ENCODE measurements at regions not wholly inside any gene's neighbourhood (a gene's known extent, or its start where the extent isn't known, plus 50 kb on each side); places are given as distances from the start of the nearest gene placed in this dataset.
A peak's percentile ranks its signal among the peaks of the same experiment; 100 is the strongest.

- POLR2A ChIA-PET = no interaction called here
- H3K4me2 ChIP-seq = no peak overlapping the region
- no peak overlapping the region for H3K27ac ChIP-seq
- no peaks in the 10 kb centered on the region for H3K9me3 ChIP-seq
- H3K4me3 ChIP-seq = no peak overlapping the region
- FAIRE-seq (no peak), DNase-seq (ENCODE audit: low read depth in 1 of 2, low spot score in 1 of 2) (no peak), ATAC-seq (no peak)
- TF ChIP-seq, protein P1, sequence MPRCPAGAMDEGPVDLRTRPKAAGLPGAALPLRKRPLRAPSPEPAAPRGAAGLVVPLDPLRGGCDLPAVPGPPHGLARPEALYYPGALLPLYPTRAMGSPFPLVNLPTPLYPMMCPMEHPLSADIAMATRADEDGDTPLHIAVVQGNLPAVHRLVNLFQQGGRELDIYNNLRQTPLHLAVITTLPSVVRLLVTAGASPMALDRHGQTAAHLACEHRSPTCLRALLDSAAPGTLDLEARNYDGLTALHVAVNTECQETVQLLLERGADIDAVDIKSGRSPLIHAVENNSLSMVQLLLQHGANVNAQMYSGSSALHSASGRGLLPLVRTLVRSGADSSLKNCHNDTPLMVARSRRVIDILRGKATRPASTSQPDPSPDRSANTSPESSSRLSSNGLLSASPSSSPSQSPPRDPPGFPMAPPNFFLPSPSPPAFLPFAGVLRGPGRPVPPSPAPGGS (IDR thresholded peaks at IDR 0.05) = no peak
- TF ChIP-seq HOXB13 (CRISPR knock-in tag; IDR thresholded peaks at IDR 0.05; ENCODE audit: low read depth) (no peak), POLR2AphosphoS2 (conservative IDR thresholded peaks at IDR 0.05; ENCODE audit: low read length) (no peak), HOXB5 (CRISPR knock-in tag; IDR thresholded peaks at IDR 0.05) (no peak), ELK1 (IDR thresholded peaks at IDR 0.05; ENCODE audit: low read depth, low read length) (no peak), RCOR1 (IDR thresholded peaks at IDR 0.05; ENCODE audit: low read depth, low read length) (no peak), HEYL (CRISPR knock-in tag; IDR thresholded peaks at IDR 0.05) (no peak), MAX (IDR thresholded peaks at IDR 0.05) (no peak), TFCP2L1 (CRISPR knock-in tag; IDR thresholded peaks at IDR 0.05) (no peak), EHF (CRISPR knock-in tag; IDR thresholded peaks at IDR 0.05) (no peak), ESRRA (IDR thresholded peaks at IDR 0.05; ENCODE audit: borderline replicate concordance, low read length) (no peak), RNF2 (IDR thresholded peaks at IDR 0.05; ENCODE audit: borderline replicate concordance, low read depth) (no peak), RARB (CRISPR knock-in tag; IDR thresholded peaks at IDR 0.05) (no peak)
- TF ChIP-seq, protein P2, sequence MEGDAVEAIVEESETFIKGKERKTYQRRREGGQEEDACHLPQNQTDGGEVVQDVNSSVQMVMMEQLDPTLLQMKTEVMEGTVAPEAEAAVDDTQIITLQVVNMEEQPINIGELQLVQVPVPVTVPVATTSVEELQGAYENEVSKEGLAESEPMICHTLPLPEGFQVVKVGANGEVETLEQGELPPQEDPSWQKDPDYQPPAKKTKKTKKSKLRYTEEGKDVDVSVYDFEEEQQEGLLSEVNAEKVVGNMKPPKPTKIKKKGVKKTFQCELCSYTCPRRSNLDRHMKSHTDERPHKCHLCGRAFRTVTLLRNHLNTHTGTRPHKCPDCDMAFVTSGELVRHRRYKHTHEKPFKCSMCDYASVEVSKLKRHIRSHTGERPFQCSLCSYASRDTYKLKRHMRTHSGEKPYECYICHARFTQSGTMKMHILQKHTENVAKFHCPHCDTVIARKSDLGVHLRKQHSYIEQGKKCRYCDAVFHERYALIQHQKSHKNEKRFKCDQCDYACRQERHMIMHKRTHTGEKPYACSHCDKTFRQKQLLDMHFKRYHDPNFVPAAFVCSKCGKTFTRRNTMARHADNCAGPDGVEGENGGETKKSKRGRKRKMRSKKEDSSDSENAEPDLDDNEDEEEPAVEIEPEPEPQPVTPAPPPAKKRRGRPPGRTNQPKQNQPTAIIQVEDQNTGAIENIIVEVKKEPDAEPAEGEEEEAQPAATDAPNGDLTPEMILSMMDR (IDR thresholded peaks at IDR 0.05) = no peak
- H3K4me1 ChIP-seq = no peaks in the 10 kb centered on the region
- CTCF ChIA-PET = interaction anchor here (1.0 kb wide), 1 partner anchor 120 kb away, joined by 3 read pairs; no protein-coding TSS in a partner anchor
- 60% methylated on average over 3 of the region's 3 CpGs for WGBS (ENCODE audit: missing lambda C conversion rate)
Measured at GRCh38 chr3:150138824-150139223, 168.1 kb upstream of the PFN2 start.

DNA sequence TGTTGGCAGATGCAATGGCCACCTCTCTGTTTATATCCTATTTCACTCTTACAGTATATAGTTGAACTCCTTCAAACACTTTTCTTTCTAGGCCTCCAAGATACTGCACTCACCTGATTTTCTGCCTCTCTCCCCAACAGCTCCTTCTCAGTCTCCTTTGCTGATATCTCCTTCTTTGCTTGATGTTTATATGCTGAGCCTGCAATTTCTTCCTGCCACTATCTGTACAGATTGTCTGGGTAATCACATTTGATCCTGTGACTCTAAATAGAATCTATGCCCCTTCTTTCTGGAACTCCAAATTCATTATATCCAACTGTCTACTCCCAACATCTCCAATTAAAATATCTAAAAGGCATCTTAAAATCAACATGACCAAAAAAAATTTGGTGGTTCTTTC, 165.5 kb upstream of the PFN2 start:
- ChIA-PET POLR2A (no interaction called here), CTCF (interaction anchor here (0.5 kb wide), 1 partner anchor 606 kb away, joined by 3 read pairs; no protein-coding TSS in a partner anchor)
- TF ChIP-seq MAFK (IDR thresholded peaks at IDR 0.05; ENCODE audit: partially characterized antibody) (peak; percentile 87), JUN (IDR thresholded peaks at IDR 0.05) (no peak), EHF (CRISPR knock-in tag; IDR thresholded peaks at IDR 0.05) (no peak), ZSCAN20 (CRISPR knock-in tag; IDR thresholded peaks at IDR 0.05) (no peak), SMC3 (IDR thresholded peaks at IDR 0.05) (no peak), USF2 (IDR thresholded peaks at IDR 0.05) (no peak), POLR2AphosphoS2 (conservative IDR thresholded peaks at IDR 0.05; ENCODE audit: low read length) (no peak)
- no peak overlapping the region for H3K4me3 ChIP-seq
- H3K4me2 ChIP-seq = no peak overlapping the region
- FAIRE-seq (no peak), DNase-seq (ENCODE audit: low read depth in 1 of 2, low spot score in 1 of 2) (no peak), ATAC-seq (no peak)
- H3K9me3 ChIP-seq = no peaks in the 10 kb centered on the region
- H3K4me1 ChIP-seq = no peaks in the 10 kb centered on the region
- no peak overlapping the region for H3K27ac ChIP-seq

GRCh38 chr3:150135287-150135721, 164.6 kb upstream of the PFN2 start:
- CTCF ChIA-PET = interaction anchor here (1.2 kb wide), 1 partner anchor 256 kb away, joined by 3 read pairs; no protein-coding TSS in a partner anchor
- Histone ChIP-seq H3K9me3 (no peaks in the 10 kb centered on the region), H3K4me2 (no peak overlapping the region), H3K27ac (no peak overlapping the region), H3K4me3 (no peak overlapping the region), H3K4me1 (no peaks in the 10 kb centered on the region)
- DNase-seq (ENCODE audit: low read depth in 1 of 2, low spot score in 1 of 2) = no peak
- no peak for ATAC-seq
- 92% methylated on average over 1 of the region's 1 CpG for WGBS (ENCODE audit: missing lambda C conversion rate)
- no peak for FAIRE-seq
- TF ChIP-seq HDAC2 (IDR thresholded peaks at IDR 0.05) (no peak), FOSB (CRISPR knock-in tag; IDR thresholded peaks at IDR 0.05) (no peak), BHLHE40 (IDR thresholded peaks at IDR 0.05; ENCODE audit: low read depth, low read length) (no peak), CBX2 (IDR thresholded peaks at IDR 0.05; ENCODE audit: borderline replicate concordance, low read depth) (no peak), MAZ (IDR thresholded peaks at IDR 0.05; ENCODE audit: borderline replicate concordance, low read depth, low read length) (no peak), FOSL2 (IDR thresholded peaks at IDR 0.05) (no peak), FOSL2 (CRISPR knock-in tag; IDR thresholded peaks at IDR 0.05) (no peak), ZNF302 (CRISPR knock-in tag; IDR thresholded peaks at IDR 0.05) (no peak)
- POLR2A ChIA-PET = no interaction called here

Data from A549 (cell line).